Chondrocyte (in vitro differentiated cells): ENCODE measurements at regions not wholly inside any gene's neighbourhood (a gene's known extent, or its start where the extent isn't known, plus 50 kb on each side); places are given as distances from the start of the nearest gene placed in this dataset.

Source experiments
- DNase-seq: peaks from one replicate; pipeline ENCODE4 v3.0.0; 2021; ENCODE audit warnings: mixed read lengths, low spot score
- H3K27ac Mint-ChIP-seq: one replicate; pipeline ENCODE4 v1.8.0; 2021; ENCODE audit warnings: mild to moderate bottlenecking, moderate library complexity, mixed read lengths; ENCODE audit not compliant: unreplicated experiment
- H3K27me3 Mint-ChIP-seq: 2 replicates; pipeline ENCODE4 v1.8.0; 2021; ENCODE audit warnings: low read depth, mixed read lengths
- H3K36me3 Mint-ChIP-seq: 2 replicates; pipeline ENCODE4 v1.8.0; 2021; ENCODE audit warnings: low read depth, mixed read lengths
- H3K4me1 Mint-ChIP-seq: 2 replicates; pipeline ENCODE4 v1.8.0; 2021; ENCODE audit warnings: low read depth, mild to moderate bottlenecking, mixed read lengths
- H3K4me3 Mint-ChIP-seq: one replicate; pipeline ENCODE4 v1.8.0; 2021; ENCODE audit warnings: mild to moderate bottlenecking, moderate library complexity, mixed read lengths; ENCODE audit not compliant: unreplicated experiment
- H3K9me3 Mint-ChIP-seq: 2 replicates; pipeline ENCODE4 v1.8.0; 2021; ENCODE audit warnings: low read depth, mixed read lengths
- TF ChIP-seq, protein P1 (sequence below): fragments of 200-600 bp; sonication (generic); IDR thresholded peaks from 2 replicates; pipeline ENCODE4 v1.5.0; 2021; ENCODE audit warnings: antibody characterized with exemption, mild to moderate bottlenecking, moderate library complexity

DNA sequence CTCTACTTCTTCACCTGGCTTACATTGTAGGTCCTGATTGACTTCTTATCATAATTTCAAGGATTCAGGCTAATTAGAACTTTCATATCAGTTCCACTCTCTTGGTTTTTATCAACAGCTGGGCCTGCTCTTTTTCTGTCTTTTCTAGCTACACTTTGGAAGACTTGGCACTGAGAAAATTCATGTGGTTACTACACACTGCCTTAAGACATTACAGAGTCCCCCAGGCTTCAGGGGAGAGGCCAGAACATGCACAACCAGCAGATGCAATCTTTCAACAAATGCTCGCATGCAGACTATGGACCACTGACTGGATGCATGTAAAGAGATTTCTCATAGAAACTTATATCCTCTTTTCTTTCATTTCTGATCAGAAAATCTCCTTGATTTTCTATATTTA, 423.5 kb downstream of the TUSC7 start:
- H3K4me3 Mint-ChIP-seq, result no peak overlapping the region
- no peak for DNase-seq
- no peaks in the 10 kb centered on the region for H3K27me3 Mint-ChIP-seq
- H3K27ac Mint-ChIP-seq, result no peak overlapping the region
- no peaks in the 10 kb centered on the region for H3K36me3 Mint-ChIP-seq
- no peaks in the 10 kb centered on the region for H3K9me3 Mint-ChIP-seq
- peaks cover 13% of the 10 kb centered on the region for H3K4me1 Mint-ChIP-seq
- TF ChIP-seq, protein P1, sequence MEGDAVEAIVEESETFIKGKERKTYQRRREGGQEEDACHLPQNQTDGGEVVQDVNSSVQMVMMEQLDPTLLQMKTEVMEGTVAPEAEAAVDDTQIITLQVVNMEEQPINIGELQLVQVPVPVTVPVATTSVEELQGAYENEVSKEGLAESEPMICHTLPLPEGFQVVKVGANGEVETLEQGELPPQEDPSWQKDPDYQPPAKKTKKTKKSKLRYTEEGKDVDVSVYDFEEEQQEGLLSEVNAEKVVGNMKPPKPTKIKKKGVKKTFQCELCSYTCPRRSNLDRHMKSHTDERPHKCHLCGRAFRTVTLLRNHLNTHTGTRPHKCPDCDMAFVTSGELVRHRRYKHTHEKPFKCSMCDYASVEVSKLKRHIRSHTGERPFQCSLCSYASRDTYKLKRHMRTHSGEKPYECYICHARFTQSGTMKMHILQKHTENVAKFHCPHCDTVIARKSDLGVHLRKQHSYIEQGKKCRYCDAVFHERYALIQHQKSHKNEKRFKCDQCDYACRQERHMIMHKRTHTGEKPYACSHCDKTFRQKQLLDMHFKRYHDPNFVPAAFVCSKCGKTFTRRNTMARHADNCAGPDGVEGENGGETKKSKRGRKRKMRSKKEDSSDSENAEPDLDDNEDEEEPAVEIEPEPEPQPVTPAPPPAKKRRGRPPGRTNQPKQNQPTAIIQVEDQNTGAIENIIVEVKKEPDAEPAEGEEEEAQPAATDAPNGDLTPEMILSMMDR, result no peak

GRCh38 chr3:117135207-117135606, 425.6 kb downstream of the TUSC7 start:
- no peak for DNase-seq

DNA sequence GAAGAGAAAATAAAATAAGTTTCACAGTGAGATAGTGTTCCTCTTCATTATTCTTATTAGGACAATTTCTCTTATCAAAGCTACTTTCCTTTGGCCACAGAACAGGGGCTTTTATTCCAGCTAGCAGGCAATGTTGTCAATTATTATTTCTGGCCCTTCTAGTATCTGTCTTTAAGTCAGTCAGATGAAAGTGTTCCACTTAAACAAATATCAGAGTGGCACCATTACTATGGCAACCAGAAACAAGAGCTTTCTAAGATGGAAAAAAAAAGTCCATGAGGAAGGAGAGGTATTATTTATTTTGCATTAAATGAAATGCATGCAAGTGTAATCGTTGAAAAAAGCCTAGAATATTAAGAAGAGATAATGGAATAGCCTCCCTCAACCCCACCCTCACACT, 426.4 kb downstream of the TUSC7 start:
- Mint-ChIP-seq H3K4me3 (no peak overlapping the region), H3K4me1 (peaks cover 3% of the 10 kb centered on the region), H3K36me3 (no peaks in the 10 kb centered on the region), H3K27me3 (peaks cover 2% of the 10 kb centered on the region), H3K9me3 (no peaks in the 10 kb centered on the region), H3K27ac (no peak overlapping the region)
- TF ChIP-seq, protein P1, result no peak
- no peak for DNase-seq

More at GRCh38 chr3:117135207-117135606, 425.6 kb downstream of the TUSC7 start:
- no peaks in the 10 kb centered on the region for H3K36me3 Mint-ChIP-seq
- TF ChIP-seq, protein P1, result no peak
- no peak overlapping the region for H3K27ac Mint-ChIP-seq
- no peaks in the 10 kb centered on the region for H3K9me3 Mint-ChIP-seq
- peaks cover 2% of the 10 kb centered on the region for H3K27me3 Mint-ChIP-seq
- H3K4me1 Mint-ChIP-seq, result peaks cover 6% of the 10 kb centered on the region
- no peak overlapping the region for H3K4me3 Mint-ChIP-seq

- TF ChIP-seq, protein P1, result no peak
- H3K36me3 Mint-ChIP-seq, result no peaks in the 10 kb centered on the region
- no peaks in the 10 kb centered on the region for H3K9me3 Mint-ChIP-seq
- DNase-seq, result no peak
- peaks cover 3% of the 10 kb centered on the region for H3K4me1 Mint-ChIP-seq
- H3K27ac Mint-ChIP-seq, result no peak overlapping the region
- H3K4me3 Mint-ChIP-seq, result no peak overlapping the region
- peaks cover 2% of the 10 kb centered on the region for H3K27me3 Mint-ChIP-seq
Observed at GRCh38 chr3:117137065-117137464, 427.5 kb downstream of the TUSC7 start.

DNA sequence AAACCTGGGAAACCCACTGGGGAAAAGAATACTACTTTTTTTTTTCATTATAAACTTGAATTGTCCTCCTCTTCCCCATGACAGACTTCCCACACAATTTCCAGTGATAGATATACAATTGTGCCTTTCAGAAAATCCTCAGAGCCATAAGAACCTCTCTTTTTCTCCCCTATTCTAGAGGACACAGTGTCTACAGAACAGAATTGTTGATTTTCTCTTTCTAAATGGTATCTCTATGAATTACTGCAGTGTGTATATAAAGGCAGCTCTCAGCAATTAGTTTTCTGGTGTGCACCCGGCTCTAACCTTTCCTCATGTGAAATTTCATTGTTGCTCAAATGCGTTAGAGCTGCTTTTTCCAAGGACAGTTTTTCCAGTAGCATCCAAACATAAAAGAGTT, 430.1 kb downstream of the TUSC7 start:
- DNase-seq, result no peak
- no peaks in the 10 kb centered on the region for H3K36me3 Mint-ChIP-seq
- H3K27me3 Mint-ChIP-seq, result peaks cover 2% of the 10 kb centered on the region
- H3K9me3 Mint-ChIP-seq, result no peaks in the 10 kb centered on the region
- peaks cover 12% of the 10 kb centered on the region for H3K4me1 Mint-ChIP-seq
- H3K27ac Mint-ChIP-seq, result no peak overlapping the region
- H3K4me3 Mint-ChIP-seq, result no peak overlapping the region
- TF ChIP-seq, protein P1, result no peak
